Panc1 (cell line): ENCODE measurements at regions not wholly inside any gene's neighbourhood (a gene's known extent, or its start where the extent isn't known, plus 50 kb on each side); places are given as distances from the start of the nearest gene placed in this dataset.

ENCODE experiments used
- ATAC-seq: fragments of 200-7000 bp; cut with Tn5 transposase; 2 replicates; pipeline ENCODE4 v1.9.1; 2020; ENCODE audit warnings: mild to moderate bottlenecking, moderate library complexity
- BruUV-seq: library from RNA; stranded (reverse); fragments of 400-500 nt; replicated peaks from 2 replicates; lab custom pipeline; 2021; lab: Mats Ljungman, UMichigan
- CTCF ChIA-PET: fragments of 300-600 bp; sonication (Branson Sonifier 250); formaldehyde crosslinking; loops from one replicate; lab custom pipeline; 2022; ENCODE audit warnings: antibody characterized with exemption; lab: Charles Lee
- POLR2A ChIA-PET: fragments of 300-600 bp; sonication (Branson Sonifier 250); formaldehyde crosslinking; loops from one replicate; lab custom pipeline; 2022; ENCODE audit warnings: antibody characterized with exemption; lab: Charles Lee
- DNase-seq: peaks from one replicate; pipeline ENCODE4 v3.0.0-alpha.2; 2010; ENCODE audit warnings: low read depth, low spot score
- H3K27ac ChIP-seq: 2 replicates; pipeline ENCODE4 v1.5.1; 2011; ENCODE audit warnings: mild to moderate bottlenecking, low read length, inconsistent platforms
- H3K27me3 ChIP-seq: fragments of 200-500 bp; sonication (Bioruptor generic); 2 replicates; pipeline ENCODE4 v1.6.0; 2014; ENCODE audit warnings: low read length, inconsistent platforms; ENCODE audit not compliant: control insufficient read depth, insufficient read depth
- H3K36me3 ChIP-seq: fragments of 200-500 bp; sonication (Bioruptor generic); 2 replicates; pipeline ENCODE4 v1.5.1; 2014; ENCODE audit warnings: inconsistent platforms, mild to moderate bottlenecking, low read length, moderate library complexity; ENCODE audit not compliant: control insufficient read depth, insufficient read depth
- H3K4me1 ChIP-seq: 2 replicates; pipeline ENCODE4 v1.5.1; 2011; ENCODE audit warnings: inconsistent platforms, mild to moderate bottlenecking, low read length, moderate library complexity; ENCODE audit not compliant: control insufficient read depth, insufficient read depth
- H3K4me3 ChIP-seq, 2 experiments: 2 replicates each; pipeline ENCODE4 v1.5.1; 2011 to 2012; ENCODE audit warnings: low read depth in 2 of 2, low read length in 2 of 2, mild to moderate bottlenecking in 2 of 2, inconsistent platforms in 1 of 2, moderate library complexity in 1 of 2
- H3K9me3 ChIP-seq: fragments of 200-500 bp; sonication (Bioruptor generic); 2 replicates; pipeline ENCODE4 v1.5.1; 2014; ENCODE audit warnings: low read depth, mild to moderate bottlenecking, inconsistent platforms, low read length, moderate library complexity; ENCODE audit not compliant: control insufficient read depth, insufficient read depth
- CTCF ChIP-seq: fragments of 450-650 bp; IDR thresholded peaks from 2 replicates; pipeline ENCODE4 v1.5.1; 2017; ENCODE audit warnings: mild to moderate bottlenecking
- POLR2AphosphoS5 ChIP-seq: IDR thresholded peaks from 2 replicates; pipeline ENCODE4 v1.6.1; 2012; ENCODE audit warnings: mild to moderate bottlenecking, low read depth, low read length, moderate library complexity
- REST ChIP-seq, 2 experiments: IDR thresholded peaks; 2 replicates each; pipeline ENCODE4 v1.6.1; 2011 to 2012; ENCODE audit warnings: low read depth in 2 of 2, control low read depth in 1 of 2, low read length in 1 of 2, mild to moderate bottlenecking in 1 of 2, moderate library complexity in 1 of 2; ENCODE audit not compliant: insufficient read depth in 1 of 2
- SIN3A ChIP-seq: IDR thresholded peaks from 2 replicates; pipeline ENCODE4 v1.6.1; 2012; ENCODE audit warnings: low read depth, mild to moderate bottlenecking, low read length, moderate library complexity, borderline replicate concordance; ENCODE audit not compliant: insufficient read depth
- TCF7L2 ChIP-seq: IDR thresholded peaks from 2 replicates; pipeline ENCODE4 v1.6.1; 2011; ENCODE audit warnings: mild to moderate bottlenecking, low read depth, low read length, inconsistent platforms
- in situ Hi-C: cut with HindIII; loops from 2 replicates; pipeline ENCODE4 v1.10.0; 2016; ENCODE audit warnings: low sequenced_read_pairs, low pct_unique_long_range_greater_than_20kb
- intact Hi-C: fragments of 100-400 bp; cut with micrococcal nuclease; formaldehyde crosslinking; loops from one replicate; pipeline ENCODE4 v1.10.0; 2022; ENCODE audit not compliant: unreplicated experiment

GRCh38 chr10:133025558-133026090, 62.1 kb upstream of the ADGRA1 start:
- BruUV-seq = no TSS peak
- Histone ChIP-seq H3K9me3 (no peaks in the 10 kb centered on the region), H3K36me3 (no peaks in the 10 kb centered on the region), H3K4me3 (no peak overlapping the region), H3K4me1 (peaks cover 5% of the 10 kb centered on the region; the same call in 1 of the 2 replicates), H3K27me3 (peaks cover 19% of the 10 kb centered on the region; the same call in 1 of the 2 replicates), H3K27ac (no peak overlapping the region)
- intact Hi-C loops = no loop called here
- CTCF ChIA-PET = no interaction called here
- in situ Hi-C loops = no loop called here
- POLR2A ChIA-PET = no interaction called here
- no peak for DNase-seq
- TF ChIP-seq POLR2AphosphoS5 = no peak
- TF ChIP-seq SIN3A = no peak
- TF ChIP-seq REST (IDR thresholded peaks at IDR 0.05; ENCODE audit: insufficient read depth in 1 of 2, low read depth in 2 of 2, low read length in 1 of 2) = no peak
- TF ChIP-seq CTCF = no peak
- no peak for TF ChIP-seq TCF7L2
- ATAC-seq = no peak; the same call in 1 of the 2 replicates

- in situ Hi-C loops (no loop called here), intact Hi-C loops (no loop called here)
- ATAC-seq = no peak
- BruUV-seq = no TSS peak
- H3K27ac ChIP-seq = no peak overlapping the region
- H3K9me3 ChIP-seq = no peaks in the 10 kb centered on the region
- H3K4me3 ChIP-seq = no peak overlapping the region
- H3K4me1 ChIP-seq = peaks cover 5% of the 10 kb centered on the region; the same call in 1 of the 2 replicates
- ChIA-PET POLR2A (no interaction called here), CTCF (interaction anchor here (0.6 kb wide), 1 partner anchor 31 kb away, joined by 3 read pairs; no protein-coding TSS in a partner anchor)
- TF ChIP-seq TCF7L2 (no peak), CTCF (no peak), POLR2AphosphoS5 (no peak), REST (IDR thresholded peaks at IDR 0.05; ENCODE audit: insufficient read depth in 1 of 2, low read depth in 2 of 2, low read length in 1 of 2) (no peak), SIN3A (no peak)
- H3K27me3 ChIP-seq = peaks cover 19% of the 10 kb centered on the region; the same call in 1 of the 2 replicates
- H3K36me3 ChIP-seq = no peaks in the 10 kb centered on the region
- DNase-seq = no peak
Observed at GRCh38 chr10:133024704-133025557, 62.8 kb upstream of the ADGRA1 start.
